H1 (cell line): ENCODE measurements at regions not wholly inside any gene's neighbourhood (a gene's known extent, or its start where the extent isn't known, plus 50 kb on each side); places are given as distances from the start of the nearest gene placed in this dataset.

Experiments used
- CHD7 ChIP-seq: fragments of 300-600 bp; sonication (generic); IDR thresholded peaks from 2 replicates; pipeline ENCODE4 v1.7.1; 2012; ENCODE audit warnings: low read length, moderate library complexity, mild to moderate bottlenecking, inconsistent platforms; ENCODE audit not compliant: insufficient replicate concordance
- SP4 ChIP-seq: IDR thresholded peaks from 2 replicates; pipeline ENCODE4 v1.6.1; 2012; ENCODE audit warnings: low read length, inconsistent platforms
- YY1 ChIP-seq: IDR thresholded peaks from 2 replicates; pipeline ENCODE4 v1.6.1; 2011; ENCODE audit warnings: low read depth, mild to moderate bottlenecking, low read length

DNA sequence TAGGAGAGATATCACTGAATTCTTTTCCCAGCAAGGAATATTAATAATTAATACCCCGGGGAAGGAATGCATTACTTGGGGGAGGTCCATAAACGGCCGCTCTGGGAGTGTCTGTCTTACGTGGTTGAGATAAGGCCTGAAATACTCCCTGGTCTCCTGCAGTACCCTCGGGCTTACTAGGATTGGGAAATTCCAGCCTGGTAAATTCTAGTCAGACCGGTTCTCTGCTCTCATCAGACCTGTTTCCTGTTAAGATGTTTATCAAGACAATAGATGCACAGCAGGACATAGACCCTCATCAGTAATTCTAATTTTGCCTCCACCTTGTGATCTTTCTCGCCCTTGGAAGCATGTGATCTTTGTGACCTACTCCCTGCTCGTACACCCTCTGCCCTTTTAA, 162.8 kb upstream of the KCND2 start (continued):
- TF ChIP-seq CHD7 (no peak), SP4 (no peak), YY1 (no peak)
- TF ChIP-seq, all 59 proteins: peak for 6
